Neural progenitor cell (in vitro differentiated cells): ENCODE measurements at regions not wholly inside any gene's neighbourhood (a gene's known extent, or its start where the extent isn't known, plus 50 kb on each side); places are given as distances from the start of the nearest gene placed in this dataset.

Source experiments
- DNase-seq: peaks from one replicate; pipeline ENCODE4 v3.0.0-alpha.2; 2016; ENCODE audit warnings: low spot score
- H2AFZ ChIP-seq: fragments of 200-600 bp; sonication (generic); replicated peaks from 2 replicates; pipeline ENCODE4 v1.6.1; 2016; ENCODE audit warnings: antibody characterized with exemption
- H3F3A ChIP-seq: fragments of 200-600 bp; sonication (generic); 2 replicates; pipeline ENCODE4 v1.6.1; 2016; ENCODE audit warnings: antibody characterized with exemption, low read depth
- H3K27ac ChIP-seq: fragments of 200-600 bp; sonication (generic); 2 replicates; pipeline ENCODE4 v1.5.1; 2016; ENCODE audit warnings: mild to moderate bottlenecking
- H3K27me3 ChIP-seq: fragments of 200-600 bp; sonication (generic); 2 replicates; pipeline ENCODE4 v1.6.1; 2016; ENCODE audit warnings: mild to moderate bottlenecking, moderate library complexity
- H3K36me3 ChIP-seq: fragments of 200-600 bp; sonication (generic); 2 replicates; pipeline ENCODE4 v1.5.1; 2016
- H3K4me1 ChIP-seq: fragments of 200-600 bp; sonication (generic); 2 replicates; pipeline ENCODE4 v1.6.1; 2016; ENCODE audit warnings: mixed run types
- H3K4me2 ChIP-seq: fragments of 200-600 bp; sonication (generic); 2 replicates; pipeline ENCODE4 v1.6.1; 2016
- H3K4me3 ChIP-seq: fragments of 200-600 bp; sonication (generic); 2 replicates; pipeline ENCODE4 v1.5.1; 2016
- H3K79me2 ChIP-seq: fragments of 200-600 bp; sonication (generic); 2 replicates; pipeline ENCODE4 v1.6.1; 2016; ENCODE audit warnings: low read depth
- H3K9ac ChIP-seq: fragments of 200-600 bp; sonication (generic); 2 replicates; pipeline ENCODE4 v1.6.1; 2016
- H3K9me3 ChIP-seq: fragments of 200-600 bp; sonication (generic); 2 replicates; pipeline ENCODE4 v1.5.1; 2016; ENCODE audit warnings: low read depth
- H4K20me1 ChIP-seq: fragments of 200-600 bp; sonication (generic); 2 replicates; pipeline ENCODE4 v1.6.1; 2016; ENCODE audit warnings: low read depth
- H3K27ac Mint-ChIP-seq: 3 replicates; pipeline ENCODE4 v1.8.0; 2021; ENCODE audit warnings: mixed read lengths
- H3K27me3 Mint-ChIP-seq: 2 replicates; pipeline ENCODE4 v1.8.0; 2022; ENCODE audit warnings: low read depth, mild to moderate bottlenecking, inconsistent platforms, moderate library complexity, mixed read lengths; ENCODE audit not compliant: insufficient read depth
- H3K36me3 Mint-ChIP-seq: 3 replicates; pipeline ENCODE4 v1.8.0; 2021; ENCODE audit warnings: mixed read lengths
- H3K4me1 Mint-ChIP-seq: 3 replicates; pipeline ENCODE4 v1.8.0; 2021; ENCODE audit warnings: mixed read lengths
- H3K4me3 Mint-ChIP-seq: 3 replicates; pipeline ENCODE4 v1.8.0; 2021; ENCODE audit warnings: mild to moderate bottlenecking, moderate library complexity, mixed read lengths
- H3K9me3 Mint-ChIP-seq: 3 replicates; pipeline ENCODE4 v1.8.0; 2020; ENCODE audit warnings: mixed read lengths
- CTCF ChIP-seq: fragments of 200-600 bp; sonication (generic); IDR thresholded peaks from 2 replicates; pipeline ENCODE4 v1.5.1; 2017; ENCODE audit warnings: antibody characterized with exemption, mild to moderate bottlenecking
- EZH2 ChIP-seq: fragments of 200-600 bp; sonication (generic); IDR thresholded peaks from 2 replicates; pipeline ENCODE4 v1.6.1; 2017; ENCODE audit warnings: antibody characterized with exemption, mild to moderate bottlenecking, moderate library complexity
- EZH2phosphoT487 ChIP-seq: fragments of 200-600 bp; sonication (generic); IDR thresholded peaks from 2 replicates; pipeline ENCODE4 v1.6.1; 2017; ENCODE audit warnings: antibody characterized with exemption

DNA sequence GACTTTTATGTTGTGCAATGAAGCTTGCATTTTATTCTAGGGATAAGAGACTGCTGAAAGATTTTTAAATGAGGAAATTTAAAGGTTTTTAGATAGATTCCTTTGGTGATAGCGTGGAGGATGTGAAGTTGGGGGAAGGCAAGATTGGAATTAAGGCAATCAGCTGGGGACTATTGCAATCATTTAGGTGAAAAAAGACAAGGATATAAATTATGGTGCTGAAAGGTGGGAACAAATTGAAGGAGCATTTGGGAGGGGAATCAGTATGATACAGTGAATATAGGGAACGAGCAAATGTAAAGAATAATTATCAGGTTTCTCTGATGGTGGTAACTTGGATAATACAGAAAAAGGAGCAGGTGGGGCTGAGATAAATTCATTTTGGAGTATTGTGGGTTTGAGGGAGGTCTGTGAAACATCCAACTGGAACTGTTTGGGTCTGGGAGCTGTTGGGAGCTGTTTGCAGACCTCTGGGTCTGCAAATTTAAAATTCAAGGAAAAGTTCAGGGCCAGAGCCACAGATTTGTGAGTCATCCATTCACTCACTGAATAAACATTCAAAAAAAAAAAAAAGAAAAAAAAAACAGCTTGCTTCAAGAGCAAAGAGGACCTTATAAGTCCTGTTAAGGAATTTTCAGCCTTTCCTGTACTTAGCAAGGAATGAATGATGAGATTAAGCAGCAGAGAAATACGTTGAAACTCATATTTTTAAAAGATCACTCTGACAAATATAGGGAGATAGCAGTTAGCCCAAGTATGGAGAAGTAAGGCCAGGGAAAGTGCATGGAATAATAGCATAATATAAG lies 257.5 kb upstream of the FN1 start:
- Mint-ChIP-seq H3K27ac (no peak overlapping the region), H3K36me3 (no peaks in the 10 kb centered on the region), H3K27me3 (no peaks in the 10 kb centered on the region), H3K4me1 (peaks cover 7% of the 10 kb centered on the region), H3K4me3 (no peak overlapping the region), H3K9me3 (peaks cover 6% of the 10 kb centered on the region)
- DNase-seq: no peak
- no peak overlapping the region for H3K27ac ChIP-seq
- H3F3A ChIP-seq: no peaks in the 10 kb centered on the region
- no peaks in the 10 kb centered on the region for H3K9me3 ChIP-seq
- no peaks in the 10 kb centered on the region for H3K79me2 ChIP-seq
- H3K27me3 ChIP-seq: no peaks in the 10 kb centered on the region
- H2AFZ ChIP-seq: no peak overlapping the region
- H3K36me3 ChIP-seq: no peaks in the 10 kb centered on the region
- H3K4me2 ChIP-seq: no peak overlapping the region
- no peak overlapping the region for H3K4me3 ChIP-seq
- H4K20me1 ChIP-seq: no peaks in the 10 kb centered on the region
- H3K4me1 ChIP-seq: no peaks in the 10 kb centered on the region
- no peak overlapping the region for H3K9ac ChIP-seq
- no peak for TF ChIP-seq CTCF
- TF ChIP-seq EZH2: no peak
- TF ChIP-seq EZH2phosphoT487: no peak

DNA sequence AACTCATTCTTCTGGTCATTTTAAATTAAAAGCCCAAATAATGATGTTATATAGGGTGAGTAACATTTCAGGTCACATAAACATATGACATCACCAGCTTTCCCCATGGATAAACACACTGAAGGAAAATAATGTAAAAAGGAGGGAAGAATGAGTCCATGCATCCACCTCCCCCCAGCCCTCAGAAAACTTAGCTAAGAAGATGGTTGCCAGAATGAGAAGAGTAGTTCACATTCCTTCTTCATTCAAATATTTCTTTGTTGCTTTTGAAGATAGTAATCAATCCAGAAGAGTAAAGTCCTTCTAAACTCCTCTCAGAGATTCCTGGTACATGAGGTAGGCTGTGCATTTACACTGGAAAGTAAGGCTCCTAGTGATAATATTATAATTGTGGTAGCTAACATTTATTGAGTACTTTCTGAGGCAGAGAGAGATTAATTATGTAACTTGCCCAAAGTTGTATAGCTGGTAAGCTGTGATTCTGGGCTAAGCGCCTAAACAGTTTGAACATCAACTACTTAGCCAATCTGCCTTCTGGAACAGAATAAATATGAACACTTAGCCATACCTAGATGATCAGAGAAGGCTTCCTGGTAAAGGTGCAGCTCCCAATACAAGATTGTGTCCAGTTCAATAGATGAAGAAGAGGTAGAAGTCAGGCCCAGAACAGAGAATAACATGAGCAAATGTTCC lies 256.7 kb upstream of the FN1 start:
- Histone ChIP-seq H3K4me3 (no peak overlapping the region), H3K9me3 (no peaks in the 10 kb centered on the region), H3K36me3 (no peaks in the 10 kb centered on the region), H3K27ac (no peak overlapping the region), H3K4me1 (no peaks in the 10 kb centered on the region), H3K4me2 (no peak overlapping the region), H3F3A (no peaks in the 10 kb centered on the region), H3K9ac (no peak overlapping the region), H2AFZ (no peak overlapping the region), H4K20me1 (no peaks in the 10 kb centered on the region), H3K27me3 (no peaks in the 10 kb centered on the region), H3K79me2 (no peaks in the 10 kb centered on the region)
- DNase-seq: no peak
- H3K27ac Mint-ChIP-seq: no peak overlapping the region
- H3K9me3 Mint-ChIP-seq: peaks cover 2% of the 10 kb centered on the region
- H3K4me1 Mint-ChIP-seq: peaks cover 14% of the 10 kb centered on the region
- H3K27me3 Mint-ChIP-seq: no peaks in the 10 kb centered on the region
- TF ChIP-seq EZH2phosphoT487: no peak
- no peak for TF ChIP-seq CTCF
- TF ChIP-seq EZH2: no peak
- H3K4me3 Mint-ChIP-seq: no peak overlapping the region
- no peaks in the 10 kb centered on the region for H3K36me3 Mint-ChIP-seq

- Histone ChIP-seq H4K20me1 (no peaks in the 10 kb centered on the region), H3K4me1 (peaks cover 7% of the 10 kb centered on the region), H3F3A (no peaks in the 10 kb centered on the region), H3K4me3 (no peak overlapping the region), H3K9ac (no peak overlapping the region), H3K36me3 (no peaks in the 10 kb centered on the region), H3K27me3 (no peaks in the 10 kb centered on the region), H3K4me2 (no peak overlapping the region), H3K79me2 (no peaks in the 10 kb centered on the region), H2AFZ (no peak overlapping the region), H3K27ac (no peak overlapping the region), H3K9me3 (no peaks in the 10 kb centered on the region)
- Mint-ChIP-seq H3K4me3 (no peak overlapping the region), H3K27ac (no peak overlapping the region), H3K27me3 (no peaks in the 10 kb centered on the region), H3K9me3 (no peaks in the 10 kb centered on the region), H3K4me1 (peaks cover 17% of the 10 kb centered on the region), H3K36me3 (no peaks in the 10 kb centered on the region)
- no peak for DNase-seq
- no peak for TF ChIP-seq CTCF
- no peak for TF ChIP-seq EZH2
- TF ChIP-seq EZH2phosphoT487: no peak
Measured at GRCh38 chr2:215691346-215691745, 255.5 kb upstream of the FN1 start.
